GM19455 (cell line): ENCODE measurements at regions not wholly inside any gene's neighbourhood (a gene's known extent, or its start where the extent isn't known, plus 50 kb on each side); places are given as distances from the start of the nearest gene placed in this dataset.
A peak's percentile ranks its signal among the peaks of the same experiment; 100 is the strongest.
"Not testable (repeated sequence)": the region's sequence is repeated elsewhere in the genome, so short reads cannot be mapped to it uniquely, and the experiment has no call there.

Experiments
- ATAC-seq: cut with Tn5 transposase; IDR thresholded peaks from one replicate; pipeline ENCODE4 v1.9.1; 2021; ENCODE audit not compliant: unreplicated experiment

GRCh38 chr4:128540122-128540521 lies 252.5 kb upstream of the PGRMC2 start:
- ATAC-seq: no peak

DNA sequence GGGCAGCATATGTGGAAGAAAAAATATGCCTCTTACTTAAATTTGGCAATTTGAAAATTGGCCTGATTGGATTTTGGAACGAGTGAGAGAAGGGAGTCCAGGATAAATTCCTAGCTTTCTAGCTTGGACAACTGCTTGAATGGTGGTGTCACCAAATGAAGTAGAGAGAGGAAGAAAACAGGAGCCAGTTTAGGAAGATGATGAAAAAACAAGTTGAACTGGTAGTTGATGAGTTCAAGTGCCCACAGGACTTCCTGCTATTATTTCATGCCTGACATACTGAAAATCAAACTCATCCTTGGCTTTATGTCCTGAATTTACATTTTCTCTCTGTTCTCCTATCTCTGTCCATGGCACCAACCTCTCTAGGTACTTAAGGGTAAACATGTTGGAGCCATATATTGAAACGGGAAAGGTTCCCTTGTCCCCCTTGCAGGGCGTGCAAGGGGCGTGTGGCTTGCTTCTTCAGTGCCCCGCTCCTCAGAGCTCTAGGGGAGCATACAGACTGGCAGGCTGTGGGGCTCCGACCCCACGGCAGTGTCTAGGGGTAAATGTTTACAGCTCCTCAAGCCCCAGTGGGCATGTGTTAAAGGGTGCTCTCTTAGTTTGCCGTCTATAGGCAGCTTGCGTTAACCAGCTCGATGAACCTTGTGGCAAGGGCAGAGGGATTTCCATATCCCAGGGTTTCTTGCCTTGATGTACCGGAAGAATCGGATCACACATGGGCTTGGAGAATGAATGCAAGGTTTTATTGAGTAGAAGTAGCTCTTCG lies 250.7 kb upstream of the PGRMC2 start:
- ATAC-seq: no peak

DNA sequence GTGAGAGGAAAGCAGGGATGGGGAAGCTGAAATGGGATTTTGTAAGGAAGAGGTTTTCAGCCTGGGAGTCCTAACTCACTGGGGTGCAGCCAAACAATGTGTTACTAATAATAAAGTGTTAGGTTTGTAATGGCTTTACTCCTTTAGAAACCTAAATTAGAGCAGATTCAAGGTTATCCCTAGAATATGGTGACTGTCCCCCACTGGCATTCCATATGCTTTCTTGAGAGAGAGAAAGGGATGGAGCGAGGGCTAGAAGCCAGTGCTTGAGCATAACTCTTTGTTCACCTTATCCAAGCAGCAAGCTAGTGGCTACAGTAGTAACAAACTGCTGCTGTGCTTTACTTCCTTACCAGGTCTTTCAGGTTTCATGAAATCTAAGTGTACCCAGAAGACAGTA lies 249.1 kb upstream of the PGRMC2 start:
- ATAC-seq: no peak

DNA sequence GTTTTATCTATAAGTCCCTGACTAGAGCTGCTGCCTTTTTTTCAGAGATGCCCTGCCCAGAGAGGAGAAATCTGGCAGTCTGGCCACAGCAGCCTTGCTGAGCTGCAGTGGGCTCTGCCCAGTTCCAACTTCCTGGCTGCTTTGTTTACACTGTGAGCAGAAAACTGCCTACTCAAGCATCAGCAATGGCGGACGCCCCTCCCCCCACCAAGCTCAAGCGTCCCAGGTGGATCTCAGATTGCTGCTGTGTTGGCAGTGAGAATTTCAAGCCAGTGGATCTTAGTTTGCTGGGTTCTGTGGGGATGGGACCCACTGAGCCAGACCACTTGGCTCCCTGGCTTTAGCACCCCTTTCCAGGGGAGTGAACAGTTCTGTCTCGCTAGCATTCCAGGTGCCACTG lies 247.9 kb upstream of the PGRMC2 start:
- ATAC-seq: not testable (repeated sequence)

- ATAC-seq: no peak
Measured at GRCh38 chr4:128528793-128529553, 241.4 kb upstream of the PGRMC2 start.

DNA sequence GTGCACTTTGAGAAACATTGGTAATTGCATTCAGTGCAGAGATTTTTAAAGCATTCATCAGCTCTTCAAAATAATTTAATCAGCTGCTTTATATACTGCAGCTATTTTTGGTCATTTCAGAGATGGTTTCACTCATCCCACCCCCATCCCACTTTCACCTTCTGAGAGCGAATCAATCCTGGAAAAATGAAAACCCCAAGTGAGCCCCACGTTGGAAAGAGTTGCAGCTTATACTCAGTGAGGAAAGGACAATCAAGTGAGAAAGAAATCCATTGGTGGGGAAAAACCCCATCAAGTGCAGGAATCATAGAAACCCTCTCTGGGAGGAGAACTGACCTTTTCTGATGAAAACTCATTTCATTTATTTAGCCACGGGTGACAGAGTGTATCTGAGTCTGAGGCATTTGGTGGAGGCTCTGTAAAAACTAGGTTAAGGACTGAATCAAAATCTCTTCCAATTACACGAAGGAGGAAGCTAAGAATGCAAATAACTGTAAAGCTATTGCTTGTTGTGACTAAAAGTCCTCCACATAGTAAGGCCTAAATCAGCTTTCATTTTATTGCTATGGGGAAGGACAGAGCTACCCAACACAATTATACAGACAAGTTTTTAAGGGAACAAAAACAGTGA lies 240.4 kb upstream of the PGRMC2 start:
- ATAC-seq: no peak

DNA sequence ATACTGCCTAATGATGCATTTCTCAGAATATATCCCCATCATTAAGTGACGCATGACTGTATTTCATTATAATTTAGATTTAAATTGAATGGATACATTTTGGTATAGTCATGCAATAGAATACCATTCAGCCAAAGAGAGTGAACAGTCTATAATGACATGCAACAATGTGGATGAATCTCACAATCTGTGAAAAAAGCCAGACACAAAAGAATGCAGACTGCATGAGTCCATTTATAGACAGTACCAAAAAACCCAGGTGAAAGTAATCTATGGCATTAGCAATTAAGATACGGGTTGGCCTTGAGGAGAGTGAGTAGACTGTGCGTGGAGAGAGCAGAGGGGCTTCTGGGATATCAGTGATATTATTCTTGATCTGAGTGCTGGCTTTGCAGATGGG lies 239.7 kb upstream of the PGRMC2 start:
- no peak for ATAC-seq

- ATAC-seq: no peak
Measured at GRCh38 chr4:128525992-128526630, 238.5 kb upstream of the PGRMC2 start.

GRCh38 chr4:128525387-128525786 lies 237.8 kb upstream of the PGRMC2 start:
- ATAC-seq: no peak

GRCh38 chr4:128524311-128524710 lies 236.7 kb upstream of the PGRMC2 start:
- no peak for ATAC-seq

- no peak for ATAC-seq
Measured at GRCh38 chr4:128521648-128522111, 234.1 kb upstream of the PGRMC2 start.

- ATAC-seq: no peak
Measured at GRCh38 chr4:128521156-128521555, 233.5 kb upstream of the PGRMC2 start.

- ATAC-seq: no peak
Measured at GRCh38 chr4:128519163-128519830, 231.7 kb upstream of the PGRMC2 start.

DNA sequence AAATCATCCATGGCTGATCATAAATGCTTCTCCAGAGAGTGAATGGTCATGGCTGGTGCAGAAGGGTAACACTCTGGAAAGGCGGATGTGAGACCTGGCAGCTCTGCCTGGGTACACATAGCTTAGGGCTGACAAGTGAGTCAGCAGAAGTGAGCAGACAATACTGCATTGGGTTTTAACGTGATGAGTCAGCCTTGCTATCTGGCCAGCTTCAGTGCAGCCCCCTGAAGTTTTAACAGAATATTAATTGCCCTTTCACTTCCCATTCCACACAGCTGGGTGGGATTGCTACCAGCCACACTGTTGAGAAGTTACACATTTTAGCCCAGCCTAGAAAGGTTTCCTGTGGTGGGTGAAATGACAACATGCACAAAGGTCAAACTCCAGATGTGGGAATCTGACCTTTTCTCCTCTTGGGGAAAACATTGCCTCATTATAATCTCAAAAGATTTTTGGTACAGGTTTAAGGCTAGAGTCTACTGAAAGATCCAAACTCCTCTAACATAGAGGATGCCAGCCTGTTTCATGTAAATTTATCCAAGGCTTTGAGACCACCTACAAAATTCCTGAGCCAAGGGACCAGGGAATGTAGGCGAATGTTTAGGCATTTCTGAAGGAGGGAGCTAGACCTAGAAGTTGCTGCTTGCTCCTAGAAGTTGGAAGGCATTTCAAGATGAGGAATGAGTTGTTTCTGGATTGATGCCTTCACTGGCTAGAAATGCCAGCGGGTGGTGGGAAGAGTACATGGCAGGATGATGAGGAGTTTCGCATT lies 230.3 kb upstream of the PGRMC2 start:
- peak; percentile 89 for ATAC-seq

GRCh38 chr4:128517096-128517738 lies 229.6 kb upstream of the PGRMC2 start:
- no peak for ATAC-seq

DNA sequence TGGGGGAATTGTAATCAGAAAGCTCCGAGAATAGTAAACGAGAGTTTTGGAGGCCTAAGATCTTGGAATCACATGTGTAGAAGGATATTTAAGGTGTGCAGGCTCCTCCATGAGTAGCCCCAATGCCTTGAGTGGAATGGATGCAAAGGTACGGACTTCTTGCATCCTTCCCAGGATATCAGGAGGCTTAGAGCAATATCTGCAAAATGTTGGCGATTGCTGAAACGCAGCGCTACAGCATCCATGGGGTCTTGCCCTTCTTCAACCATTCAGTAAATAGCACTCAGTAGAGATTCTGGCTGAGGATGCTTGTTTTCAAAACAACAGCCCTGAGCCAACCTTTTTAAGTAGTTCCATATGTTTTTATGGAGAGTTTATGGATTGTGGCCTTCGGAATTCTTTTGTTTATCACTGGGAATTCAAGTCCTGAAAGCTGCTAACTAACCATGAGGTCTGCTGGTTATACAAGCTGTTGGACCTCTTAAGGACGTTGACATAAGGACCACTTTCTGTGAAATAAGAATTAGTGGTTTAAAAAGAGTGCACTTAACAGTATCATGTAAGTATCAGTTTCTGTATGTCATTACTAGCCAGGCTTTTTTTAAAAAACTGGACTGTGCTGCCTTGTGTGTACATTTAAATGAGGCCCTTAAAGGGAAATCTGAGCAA lies 228.8 kb upstream of the PGRMC2 start:
- ATAC-seq: peak; percentile 70

- ATAC-seq: no peak
Measured at GRCh38 chr4:128513664-128514484, 226.3 kb upstream of the PGRMC2 start.

- ATAC-seq: no peak
Measured at GRCh38 chr4:128512767-128513322, 225.2 kb upstream of the PGRMC2 start.
